Body of pancreas (tissue), 4 donors: ENCODE measurements at regions not wholly inside any gene's neighbourhood (a gene's known extent, or its start where the extent isn't known, plus 50 kb on each side); places are given as distances from the start of the nearest gene placed in this dataset.

Experiments
- ATAC-seq: fragments of 150-250 bp; one replicate; pipeline ENCODE4 v1.9.1; 2016
- DNase-seq, 4 donors: peaks; one replicate each; pipeline ENCODE4 v3.0.0-alpha.2; 2019
- H3K27ac ChIP-seq, 4 donors: fragments of 200-600 bp; sonication (generic); 1 replicate in 3 of 4; 2 replicates in 1 of 4; pipeline versions ENCODE4 v1.5.1 to v1.6.1; 2016 to 2019; ENCODE audit warnings: mild to moderate bottlenecking in 1 of 4, mixed read lengths in 1 of 4, moderate library complexity in 1 of 4
- H3K27me3 ChIP-seq, 2 donors: fragments of 200-600 bp; sonication (generic); one replicate each; pipeline ENCODE4 v1.6.0; 2016; ENCODE audit warnings: mild to moderate bottlenecking in 1 of 2
- H3K36me3 ChIP-seq, 2 donors: fragments of 200-600 bp; sonication (generic); replicated peaks in 1 of 2; 2 replicates each; pipeline ENCODE4 v1.5.1; 2016; ENCODE audit warnings: low read depth in 2 of 2; ENCODE audit not compliant: insufficient read depth in 1 of 2
- H3K4me1 ChIP-seq: fragments of 200-600 bp; sonication (generic); one replicate; pipeline ENCODE4 v1.6.0; 2016
- H3K4me3 ChIP-seq, 2 donors: fragments of 200-600 bp; sonication (generic); 1 replicate in 1 of 2; 2 replicates in 1 of 2; pipeline ENCODE4 v1.5.1; 2016 to 2019
- H3K9me3 ChIP-seq, 3 donors: fragments of 200-600 bp; sonication (generic); 1 replicate in 2 of 3; 2 replicates in 1 of 3; pipeline ENCODE4 v1.5.1; 2016
- POLR2A ChIP-seq, 3 donors: fragments of 450-650 bp; IDR thresholded peaks; one replicate each; pipeline ENCODE4 v1.6.1; 2016; ENCODE audit warnings: antibody characterized with exemption in 3 of 3, mild to moderate bottlenecking in 2 of 3
- WGBS, 2 donors: methylation state at CpG; one replicate each; pipeline ENCODE4 v1.1.5; 2017; 5-methylcytosine and 5-hydroxymethylcytosine counted together
- intact Hi-C: fragments of 100-400 bp; cut with DNase I; formaldehyde crosslinking; loops from one replicate; pipeline ENCODE4 v1.15.1; 2023
- TF ChIP-seq, protein P1 (sequence below), 7 experiments: fragments of 450-650 bp in 4 of 7; fragments of 200-600 bp in 3 of 7; sonication (generic) in 3 of 7; IDR thresholded peaks; one replicate each; pipeline ENCODE4 v1.5.1; 2016 to 2019; ENCODE audit warnings: antibody characterized with exemption in 7 of 7

DNA sequence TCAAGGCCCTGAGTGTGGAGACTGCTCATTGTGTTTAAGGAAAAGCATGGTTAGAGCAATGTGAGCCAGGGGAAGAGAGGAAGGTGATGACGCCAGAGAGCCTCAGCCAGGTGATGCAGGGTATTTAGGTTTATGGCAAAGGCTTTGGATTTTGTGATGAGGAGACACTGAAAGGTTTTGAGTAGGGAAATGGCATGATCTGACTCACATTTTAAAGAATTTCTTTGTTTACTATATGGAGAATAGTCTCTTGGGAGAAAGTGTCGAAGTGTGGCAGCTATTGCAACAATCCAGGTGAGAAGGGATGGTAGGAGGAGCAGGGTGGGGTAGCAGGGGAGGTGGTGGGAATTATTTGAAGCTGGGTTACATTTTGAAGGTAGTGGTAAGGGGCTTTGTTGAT, 293.4 kb upstream of the IGFBP7 start:
- H3K27me3 ChIP-seq = no peaks in the 10 kb centered on the region
- intact Hi-C loops = no loop called here
- 76 to 86% methylated on average over 2 of the region's 2 CpGs for WGBS, 2 donors
- H3K4me3 ChIP-seq = no peak overlapping the region
- no peaks in the 10 kb centered on the region for H3K36me3 ChIP-seq
- no peak for TF ChIP-seq POLR2A (IDR thresholded peaks at IDR 0.05)
- TF ChIP-seq, protein P1, sequence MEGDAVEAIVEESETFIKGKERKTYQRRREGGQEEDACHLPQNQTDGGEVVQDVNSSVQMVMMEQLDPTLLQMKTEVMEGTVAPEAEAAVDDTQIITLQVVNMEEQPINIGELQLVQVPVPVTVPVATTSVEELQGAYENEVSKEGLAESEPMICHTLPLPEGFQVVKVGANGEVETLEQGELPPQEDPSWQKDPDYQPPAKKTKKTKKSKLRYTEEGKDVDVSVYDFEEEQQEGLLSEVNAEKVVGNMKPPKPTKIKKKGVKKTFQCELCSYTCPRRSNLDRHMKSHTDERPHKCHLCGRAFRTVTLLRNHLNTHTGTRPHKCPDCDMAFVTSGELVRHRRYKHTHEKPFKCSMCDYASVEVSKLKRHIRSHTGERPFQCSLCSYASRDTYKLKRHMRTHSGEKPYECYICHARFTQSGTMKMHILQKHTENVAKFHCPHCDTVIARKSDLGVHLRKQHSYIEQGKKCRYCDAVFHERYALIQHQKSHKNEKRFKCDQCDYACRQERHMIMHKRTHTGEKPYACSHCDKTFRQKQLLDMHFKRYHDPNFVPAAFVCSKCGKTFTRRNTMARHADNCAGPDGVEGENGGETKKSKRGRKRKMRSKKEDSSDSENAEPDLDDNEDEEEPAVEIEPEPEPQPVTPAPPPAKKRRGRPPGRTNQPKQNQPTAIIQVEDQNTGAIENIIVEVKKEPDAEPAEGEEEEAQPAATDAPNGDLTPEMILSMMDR (IDR thresholded peaks at IDR 0.05) = no peak
- DNase-seq (no peak), ATAC-seq (no peak)
- no peaks in the 10 kb centered on the region for H3K4me1 ChIP-seq
- H3K9me3 ChIP-seq = no peaks in the 10 kb centered on the region
- no peak overlapping the region for H3K27ac ChIP-seq

DNA sequence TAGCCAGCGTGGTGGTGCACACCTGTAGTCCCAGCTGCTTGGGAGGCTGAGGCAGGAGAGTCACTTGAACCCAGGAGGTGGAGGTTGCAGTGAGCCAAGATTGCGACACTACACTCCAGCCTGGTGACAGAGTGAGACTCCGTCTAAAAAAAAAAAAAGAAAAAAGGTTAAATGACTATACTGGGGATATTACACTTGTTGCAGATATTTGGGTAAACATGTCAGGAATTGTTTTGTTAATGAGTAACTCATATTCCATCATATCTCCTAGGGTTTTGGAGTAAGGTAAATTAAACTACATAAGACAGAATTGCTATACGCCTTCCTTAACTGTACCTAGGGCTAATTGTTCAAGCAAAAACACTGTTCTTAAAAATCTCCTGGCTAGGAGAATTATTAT, 291.4 kb upstream of the IGFBP7 start:
- no peak for DNase-seq
- Histone ChIP-seq H3K36me3 (no peaks in the 10 kb centered on the region), H3K27ac (no peak overlapping the region), H3K4me1 (no peaks in the 10 kb centered on the region), H3K9me3 (no peaks in the 10 kb centered on the region), H3K27me3 (no peaks in the 10 kb centered on the region), H3K4me3 (no peak overlapping the region)
- intact Hi-C loops = no loop called here
- ATAC-seq = no peak
- 57 to 67% methylated on average over 4 of the region's 4 CpGs for WGBS, 2 donors
- no peak for TF ChIP-seq POLR2A (IDR thresholded peaks at IDR 0.05)
- TF ChIP-seq, protein P1 (IDR thresholded peaks at IDR 0.05) = no peak

DNA sequence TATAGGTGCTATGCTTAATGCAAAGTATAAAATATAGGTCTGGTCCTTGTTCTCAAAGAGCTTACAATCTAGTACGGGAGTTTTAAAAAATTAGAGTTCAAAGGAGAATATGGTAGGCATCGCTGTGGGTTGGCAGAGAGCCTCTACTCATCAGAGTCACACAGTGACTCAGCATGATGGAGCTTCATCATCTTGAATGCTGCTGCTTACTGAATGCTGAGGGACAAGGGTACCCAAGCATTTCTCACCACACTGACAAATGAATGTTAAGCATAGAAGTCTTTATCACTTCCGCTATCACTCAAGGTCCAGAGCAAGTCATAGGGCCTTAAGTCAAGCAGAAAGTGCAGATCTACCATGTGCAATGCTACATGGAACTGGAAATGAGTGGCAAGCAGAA, 268.6 kb upstream of the IGFBP7 start:
- DNase-seq = no peak
- Histone ChIP-seq H3K9me3 (no peaks in the 10 kb centered on the region), H3K4me1 (no peaks in the 10 kb centered on the region), H3K27me3 (no peaks in the 10 kb centered on the region), H3K4me3 (no peak overlapping the region), H3K36me3 (no peaks in the 10 kb centered on the region), H3K27ac (no peak overlapping the region)
- TF ChIP-seq POLR2A (IDR thresholded peaks at IDR 0.05) = no peak
- TF ChIP-seq, protein P1 (IDR thresholded peaks at IDR 0.05) = no peak
- ATAC-seq = no peak
- WGBS, 2 donors = 80 to 88% methylated on average over 3 of the region's 3 CpGs
- intact Hi-C loops = no loop called here

DNA sequence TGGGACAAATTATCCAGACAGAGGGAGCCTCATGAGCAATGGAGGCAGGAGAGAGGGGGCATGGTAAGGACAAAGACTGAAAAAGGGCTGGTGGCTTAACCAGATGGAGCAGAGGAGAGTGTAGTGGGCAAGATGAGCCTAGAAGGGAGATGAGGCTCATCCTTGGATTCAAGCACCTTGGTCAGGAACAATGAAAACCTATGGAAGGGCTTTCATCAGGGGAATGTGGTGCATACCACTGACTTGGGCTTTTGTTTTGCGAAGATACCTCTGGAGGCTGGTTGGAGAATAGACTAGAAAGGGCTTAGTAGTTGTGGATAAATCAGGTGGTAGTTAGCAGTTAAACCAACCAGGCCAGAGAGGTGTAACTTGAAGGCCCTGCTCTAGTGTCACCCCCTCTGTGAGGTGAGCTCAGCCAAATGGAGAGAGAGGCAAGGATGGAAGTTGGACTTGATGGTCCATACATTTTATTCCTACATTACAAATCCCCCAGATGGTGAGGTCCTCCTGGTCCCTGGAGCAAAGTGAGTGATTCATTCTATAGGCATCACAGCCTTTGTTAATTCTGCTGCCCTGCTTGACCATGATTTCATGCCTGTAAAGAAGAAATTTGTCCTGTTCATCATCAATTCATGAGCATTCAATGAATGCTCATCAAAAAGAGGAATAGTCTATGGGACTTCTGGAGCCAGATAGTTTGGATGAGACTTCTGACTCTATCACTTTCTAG, 264.8 kb upstream of the IGFBP7 start:
- DNase-seq (no peak), ATAC-seq (no peak)
- no peaks in the 10 kb centered on the region for H3K27me3 ChIP-seq
- no peaks in the 10 kb centered on the region for H3K9me3 ChIP-seq
- no peaks in the 10 kb centered on the region for H3K4me1 ChIP-seq
- TF ChIP-seq, protein P1 (IDR thresholded peaks at IDR 0.05) = no peak
- TF ChIP-seq POLR2A (IDR thresholded peaks at IDR 0.05) = no peak
- no peaks in the 10 kb centered on the region for H3K36me3 ChIP-seq
- intact Hi-C loops = no loop called here
- WGBS, 2 donors = 64 to 78% methylated on average over 1 of the region's 1 CpG
- no peak overlapping the region for H3K4me3 ChIP-seq
- H3K27ac ChIP-seq = no peak overlapping the region

DNA sequence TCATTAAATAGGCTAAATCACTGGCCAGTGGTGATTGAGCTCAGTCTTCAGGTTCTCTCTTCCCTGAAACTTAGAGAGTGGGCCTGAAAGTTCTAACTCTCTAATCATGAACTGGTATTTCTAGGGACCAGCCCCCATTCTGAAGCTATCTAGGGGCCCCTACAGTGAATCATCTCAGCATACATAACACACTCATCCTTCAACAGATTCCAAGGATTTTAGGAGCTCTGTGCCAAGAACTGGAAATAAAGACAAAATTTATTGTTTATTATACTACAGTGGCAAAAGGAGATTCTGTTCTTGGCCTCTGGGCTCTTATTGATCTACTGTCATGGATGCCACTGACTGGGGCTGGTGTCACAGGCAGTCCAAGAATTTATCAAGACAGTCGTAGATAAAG, 263.8 kb upstream of the IGFBP7 start:
- intact Hi-C loops = no loop called here
- H3K27me3 ChIP-seq = no peaks in the 10 kb centered on the region
- ATAC-seq = no peak
- no peak for DNase-seq
- no peak overlapping the region for H3K4me3 ChIP-seq
- H3K27ac ChIP-seq = no peak overlapping the region
- TF ChIP-seq POLR2A (IDR thresholded peaks at IDR 0.05) = no peak
- TF ChIP-seq, protein P1 (IDR thresholded peaks at IDR 0.05) = no peak
- WGBS, 2 donors = 50 to 54% methylated on average over 1 of the region's 1 CpG
- H3K36me3 ChIP-seq = no peaks in the 10 kb centered on the region
- no peaks in the 10 kb centered on the region for H3K9me3 ChIP-seq
- H3K4me1 ChIP-seq = no peaks in the 10 kb centered on the region
